ENCODE measurements at regions not wholly inside any gene's neighbourhood (a gene's known extent, or its start where the extent isn't known, plus 50 kb on each side); places are given as distances from the start of the nearest gene placed in this dataset.

GRCh38 chr22:44571566-44572413 is 73.8 kb upstream of the RTL6 start:
- TF ChIP-seq POLR2A (IDR thresholded peaks at IDR 0.05): no peak
- no peak for TF ChIP-seq CTCF (IDR thresholded peaks at IDR 0.05)

Measured in transverse colon (tissue), 3 donors.